HepG2 (cell line): ENCODE measurements at regions not wholly inside any gene's neighbourhood (a gene's known extent, or its start where the extent isn't known, plus 50 kb on each side); places are given as distances from the start of the nearest gene placed in this dataset.

Experiments used
- ATAC-seq: fragments of 200-7000 bp; cut with Tn5 transposase; 3 replicates; pipeline ENCODE4 v1.9.1; 2020; ENCODE audit warnings: mild to moderate bottlenecking, moderate library complexity
- BruUV-seq: library from RNA; stranded (reverse); fragments of 400-500 nt; replicated peaks from 2 replicates; lab custom pipeline; 2021; lab: Mats Ljungman, UMichigan
- CTCF ChIA-PET: fragments of 300-600 bp; formaldehyde crosslinking; extraction: SDS; loops from one replicate; lab custom pipeline; 2021; ENCODE audit warnings: low total read pairs, inconsistent platforms, low intra/inter-chr PET ratio; lab: Yijun Ruan, JAX
- POLR2A ChIA-PET: fragments of 350-600 bp; sonication (Branson Sonifier 250); formaldehyde crosslinking; loops from one replicate; lab custom pipeline; 2020; ENCODE audit warnings: antibody characterized with exemption, inconsistent platforms; lab: Yijun Ruan, JAX
- DNase-seq: peaks from one replicate; pipeline ENCODE4 v3.0.0-alpha.2; 2015; ENCODE audit warnings: low spot score
- FAIRE-seq: peaks from 3 replicates; lab custom pipeline; 2011; peaks lifted over from hg19 to GRCh38; lab: Jason Lieb, UNC
- H2AFZ ChIP-seq: one replicate; pipeline ENCODE4 v1.6.1; 2011; ENCODE audit warnings: low read length, inconsistent platforms
- H3K27ac ChIP-seq: fragments of 300-600 bp; 3 replicates; pipeline ENCODE4 v1.8.0; 2011; ENCODE audit warnings: mixed run types, mild to moderate bottlenecking, mixed read lengths, low read length, inconsistent platforms; ENCODE audit not compliant: insufficient read depth; ENCODE audit errors: extremely low read length
- H3K27me3 ChIP-seq, 2 experiments: fragments of 200-600 bp in 1 of 2; 2 replicates in 1 of 2; 3 replicates in 1 of 2; pipeline versions ENCODE4 v1.6.0 to v1.8.0; 2011; ENCODE audit warnings: low read length in 2 of 2, mild to moderate bottlenecking in 2 of 2, moderate library complexity in 2 of 2, inconsistent platforms in 1 of 2; ENCODE audit not compliant: insufficient read depth in 2 of 2, control insufficient read depth in 1 of 2
- H3K36me3 ChIP-seq, 2 experiments: fragments of 200-600 bp in 1 of 2; replicated peaks in 1 of 2; 2 replicates in 1 of 2; 3 replicates in 1 of 2; pipeline versions ENCODE4 v1.5.1 to v1.8.0; 2011; ENCODE audit warnings: low read length in 2 of 2, inconsistent platforms in 1 of 2; ENCODE audit not compliant: insufficient read depth in 2 of 2, control insufficient read depth in 1 of 2
- H3K4me1 ChIP-seq: 2 replicates; pipeline ENCODE4 v1.5.1; 2012; ENCODE audit warnings: low read length, inconsistent platforms; ENCODE audit not compliant: insufficient read depth
- H3K4me2 ChIP-seq: 2 replicates; pipeline ENCODE4 v1.6.0; 2011; ENCODE audit warnings: low read depth, low read length, inconsistent platforms
- H3K4me3 ChIP-seq, 3 experiments: fragments of 200-600 bp in 1 of 3; sonication (generic), shearing (Covaris generic) in 1 of 3; replicated peaks in 1 of 3; 2 replicates each; pipeline ENCODE4 v1.5.1; 2011 to 2016; ENCODE audit warnings: low read length in 3 of 3, inconsistent platforms in 2 of 3, low read depth in 2 of 3, mild to moderate bottlenecking in 2 of 3, control low read depth in 1 of 3, mixed read lengths in 1 of 3; ENCODE audit not compliant: insufficient read depth in 1 of 3
- H3K79me2 ChIP-seq: one replicate; pipeline ENCODE4 v1.6.1; 2011; ENCODE audit warnings: low read length, inconsistent platforms; ENCODE audit not compliant: insufficient read depth
- H3K9ac ChIP-seq: 2 replicates; pipeline ENCODE4 v1.6.0; 2011; ENCODE audit warnings: mild to moderate bottlenecking, low read depth, low read length, inconsistent platforms; ENCODE audit not compliant: insufficient read depth
- H3K9me3 ChIP-seq: 2 replicates; pipeline ENCODE4 v1.5.1; 2012; ENCODE audit warnings: mild to moderate bottlenecking, low read length
- H4K20me1 ChIP-seq: 2 replicates; pipeline ENCODE4 v1.6.0; 2011; ENCODE audit warnings: inconsistent platforms, mild to moderate bottlenecking, low read length, moderate library complexity; ENCODE audit not compliant: insufficient read depth
- HOXA7 ChIP-seq: sonication (generic); formaldehyde crosslinking; IDR thresholded peaks from 2 replicates; pipeline ENCODE4 v1.8.1; 2022; ENCODE audit warnings: mild to moderate bottlenecking, missing genetic modification reagents, moderate library complexity
- RFX5 ChIP-seq: IDR thresholded peaks from 2 replicates; pipeline ENCODE4 v1.6.1; 2011; ENCODE audit warnings: low read depth, low read length, improper control_type of control experiment
- TEF ChIP-seq: sonication (generic); formaldehyde crosslinking; IDR thresholded peaks from 2 replicates; pipeline ENCODE4 v1.5.0; 2020; ENCODE audit warnings: missing genetic modification reagents
- ZFP90 ChIP-seq: sonication (generic); formaldehyde crosslinking; IDR thresholded peaks from 2 replicates; pipeline ENCODE4 v1.8.0; 2022; ENCODE audit warnings: missing genetic modification reagents, mild to moderate bottlenecking, inconsistent platforms, borderline replicate concordance
- ZNF589 ChIP-seq: sonication (generic); formaldehyde crosslinking; conservative IDR thresholded peaks from 2 replicates; pipeline ENCODE4 v1.8.0; 2022; ENCODE audit warnings: mild to moderate bottlenecking, moderate library complexity, missing genetic modification reagents
- ZNF749 ChIP-seq: sonication (generic); formaldehyde crosslinking; IDR thresholded peaks from 2 replicates; pipeline ENCODE4 v1.8.0; 2022; ENCODE audit warnings: mild to moderate bottlenecking, missing genetic modification reagents, moderate library complexity, borderline replicate concordance
- WGBS: methylation state at CpG from one replicate; pipeline ENCODE4 v1.1.6; 2017; ENCODE audit warnings: low lambda C conversion rate; 5-methylcytosine and 5-hydroxymethylcytosine counted together
- in situ Hi-C: cut with HindIII; loops from 2 replicates; pipeline ENCODE4 v1.10.0; 2017; ENCODE audit warnings: low pct_unique_long_range_greater_than_20kb; ENCODE audit not compliant: extremely low pct_ligation_motif_present
- intact Hi-C: fragments of 100-400 bp; cut with micrococcal nuclease; formaldehyde crosslinking; loops from one replicate; pipeline ENCODE4 v1.10.0; 2022; ENCODE audit not compliant: unreplicated experiment
- TF ChIP-seq, protein P1 (sequence below): sonication (generic); formaldehyde crosslinking; IDR thresholded peaks from 2 replicates; pipeline ENCODE4 v1.5.1; 2020; ENCODE audit warnings: missing genetic modification reagents, mild to moderate bottlenecking, borderline replicate concordance

DNA sequence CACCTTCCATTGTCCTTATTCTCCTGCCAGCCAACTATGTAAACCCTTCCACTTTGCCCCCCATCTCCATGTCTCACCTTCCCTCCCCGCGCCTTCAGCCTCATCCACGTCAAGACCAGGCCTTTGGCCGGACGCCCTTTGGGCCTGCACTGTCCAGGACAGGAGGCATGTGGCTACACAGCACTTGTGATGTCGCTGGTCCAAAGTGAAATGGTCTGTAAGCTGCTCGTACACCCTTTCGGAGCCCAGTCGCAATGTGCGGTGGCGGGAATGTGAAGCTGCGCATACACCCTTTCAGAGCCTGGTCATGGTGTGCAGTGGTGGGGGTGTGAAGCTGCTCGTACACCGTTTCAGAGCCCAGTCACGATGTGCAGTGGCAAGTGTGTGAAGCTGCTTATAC lies 247.9 kb upstream of the RGS6 start:
- intact Hi-C loops, result no loop called here
- no peak for TF ChIP-seq ZFP90 (CRISPR knock-in tag)
- no peak for TF ChIP-seq ZNF589 (CRISPR knock-in tag)
- no peak for TF ChIP-seq ZNF749
- TF ChIP-seq RFX5, result no peak
- TF ChIP-seq TEF, result no peak
- no peak for TF ChIP-seq HOXA7 (CRISPR knock-in tag)
- TF ChIP-seq, protein P1, sequence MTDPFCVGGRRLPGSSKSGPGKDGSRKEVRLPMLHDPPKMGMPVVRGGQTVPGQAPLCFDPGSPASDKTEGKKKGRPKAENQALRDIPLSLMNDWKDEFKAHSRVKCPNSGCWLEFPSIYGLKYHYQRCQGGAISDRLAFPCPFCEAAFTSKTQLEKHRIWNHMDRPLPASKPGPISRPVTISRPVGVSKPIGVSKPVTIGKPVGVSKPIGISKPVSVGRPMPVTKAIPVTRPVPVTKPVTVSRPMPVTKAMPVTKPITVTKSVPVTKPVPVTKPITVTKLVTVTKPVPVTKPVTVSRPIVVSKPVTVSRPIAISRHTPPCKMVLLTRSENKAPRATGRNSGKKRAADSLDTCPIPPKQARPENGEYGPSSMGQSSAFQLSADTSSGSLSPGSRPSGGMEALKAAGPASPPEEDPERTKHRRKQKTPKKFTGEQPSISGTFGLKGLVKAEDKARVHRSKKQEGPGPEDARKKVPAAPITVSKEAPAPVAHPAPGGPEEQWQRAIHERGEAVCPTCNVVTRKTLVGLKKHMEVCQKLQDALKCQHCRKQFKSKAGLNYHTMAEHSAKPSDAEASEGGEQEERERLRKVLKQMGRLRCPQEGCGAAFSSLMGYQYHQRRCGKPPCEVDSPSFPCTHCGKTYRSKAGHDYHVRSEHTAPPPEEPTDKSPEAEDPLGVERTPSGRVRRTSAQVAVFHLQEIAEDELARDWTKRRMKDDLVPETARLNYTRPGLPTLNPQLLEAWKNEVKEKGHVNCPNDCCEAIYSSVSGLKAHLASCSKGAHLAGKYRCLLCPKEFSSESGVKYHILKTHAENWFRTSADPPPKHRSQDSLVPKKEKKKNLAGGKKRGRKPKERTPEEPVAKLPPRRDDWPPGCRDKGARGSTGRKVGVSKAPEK (CRISPR knock-in tag), result no peak
- H3K4me1 ChIP-seq, result peaks cover 9% of the 10 kb centered on the region
- no peak overlapping the region for H3K4me3 ChIP-seq
- no peak overlapping the region for H2AFZ ChIP-seq
- in situ Hi-C loops, result no loop called here
- FAIRE-seq, result no peak
- no peak for DNase-seq
- H3K9me3 ChIP-seq, result no peaks in the 10 kb centered on the region
- peaks cover 0 to 15% of the 10 kb centered on the region in 2 experiments; a peak in 3 of 5 replicates for H3K36me3 ChIP-seq
- H3K4me2 ChIP-seq, result no peak overlapping the region
- H3K27ac ChIP-seq, result no peak overlapping the region
- H3K27me3 ChIP-seq, result no peaks in the 10 kb centered on the region
- WGBS, result 96% methylated on average over 15 of the region's 15 CpGs
- no peak overlapping the region for H3K9ac ChIP-seq
- H4K20me1 ChIP-seq, result no peaks in the 10 kb centered on the region
- H3K79me2 ChIP-seq, result no peaks in the 10 kb centered on the region
- CTCF ChIA-PET, result no interaction called here
- no peak for ATAC-seq
- BruUV-seq, result no TSS peak
- POLR2A ChIA-PET, result no interaction called here
